KOPT-K1 (cell line): ENCODE measurements at regions not wholly inside any gene's neighbourhood (a gene's known extent, or its start where the extent isn't known, plus 50 kb on each side); places are given as distances from the start of the nearest gene placed in this dataset.
A peak's percentile ranks its signal among the peaks of the same experiment; 100 is the strongest.

ENCODE experiments used
- H3K27ac ChIP-seq: fragments of 200-600 bp; sonication (generic); 2 replicates; pipeline ENCODE4 v1.5.1; 2016; ENCODE audit warnings: antibody characterized with exemption, mild to moderate bottlenecking, low read depth, low read length; ENCODE audit not compliant: poor library complexity, severe bottlenecking
- H3K36me3 ChIP-seq: fragments of 200-600 bp; sonication (generic); 2 replicates; pipeline ENCODE4 v1.5.1; 2017; ENCODE audit warnings: antibody characterized with exemption, mild to moderate bottlenecking, low read length, moderate library complexity; ENCODE audit not compliant: insufficient read depth
- H3K9me3 ChIP-seq: fragments of 200-600 bp; sonication (generic); 2 replicates; pipeline ENCODE4 v1.5.1; 2017; ENCODE audit warnings: antibody characterized with exemption, low read length, mild to moderate bottlenecking; ENCODE audit not compliant: insufficient read depth, poor library complexity, severe bottlenecking

GRCh38 chr15:99507504-99508310 is 58.1 kb upstream of the MEF2A start:
- Histone ChIP-seq H3K36me3 (no peaks in the 10 kb centered on the region), H3K9me3 (no peaks in the 10 kb centered on the region), H3K27ac (no peak overlapping the region)

GRCh38 chr15:99508311-99508645 is 57.5 kb upstream of the MEF2A start:
- Histone ChIP-seq H3K36me3 (no peaks in the 10 kb centered on the region), H3K27ac (no peak overlapping the region), H3K9me3 (peaks cover 3% of the 10 kb centered on the region)

GRCh38 chr15:99508852-99509251 is 56.9 kb upstream of the MEF2A start:
- Histone ChIP-seq H3K36me3 (no peaks in the 10 kb centered on the region), H3K9me3 (peaks cover 9% of the 10 kb centered on the region), H3K27ac (no peak overlapping the region)

- Histone ChIP-seq H3K9me3 (peaks cover 15% of the 10 kb centered on the region), H3K27ac (no peak overlapping the region), H3K36me3 (no peaks in the 10 kb centered on the region)
Measured at GRCh38 chr15:99509686-99510461, 55.9 kb upstream of the MEF2A start.

GRCh38 chr15:99511531-99511865 is 54.3 kb upstream of the MEF2A start:
- H3K9me3 ChIP-seq = peaks cover 15% of the 10 kb centered on the region
- H3K36me3 ChIP-seq = no peaks in the 10 kb centered on the region
- no peak overlapping the region for H3K27ac ChIP-seq

- H3K27ac ChIP-seq = peak overlapping the region; percentile 10
- no peaks in the 10 kb centered on the region for H3K36me3 ChIP-seq
- H3K9me3 ChIP-seq = peaks cover 15% of the 10 kb centered on the region
Measured at GRCh38 chr15:99511866-99512661, 53.7 kb upstream of the MEF2A start.

GRCh38 chr15:99514306-99514705 is 51.5 kb upstream of the MEF2A start:
- Histone ChIP-seq H3K27ac (no peak overlapping the region), H3K9me3 (peaks cover 15% of the 10 kb centered on the region), H3K36me3 (no peaks in the 10 kb centered on the region)
